ENCODE measurements at regions not wholly inside any gene's neighbourhood (a gene's known extent, or its start where the extent isn't known, plus 50 kb on each side); places are given as distances from the start of the nearest gene placed in this dataset.

GRCh38 chr2:10249798-10250197 lies 52.9 kb upstream of the HPCAL1 start:
- ATAC-seq (ENCODE audit: low read depth) (no peak), DNase-seq (no peak)
- Histone ChIP-seq H3K27me3 (replicated peaks in 1 of 4; ENCODE audit: control extremely low read depth in 1 of 4, control insufficient read depth in 3 of 4, insufficient read depth in 4 of 4, low read length in 3 of 4) (peaks cover 0 to 8% (median 0%) of the 10 kb centered on the region in 4 experiments), H4K20me1 (ENCODE audit: control insufficient read depth, insufficient read depth, low read length, poor library complexity, severe bottlenecking) (no peaks in the 10 kb centered on the region), H3K4me2 (replicated peaks; ENCODE audit: low read depth, low read length, poor library complexity, severe bottlenecking) (no peak overlapping the region), H2AFZ (ENCODE audit: insufficient read depth, low read depth, low read length, poor library complexity, severe bottlenecking) (no peak overlapping the region), H3K9ac (ENCODE audit: low read length) (no peak overlapping the region), H3K9me3 (ENCODE audit: control extremely low read depth in 1 of 3, control insufficient read depth in 2 of 3, insufficient read depth in 1 of 3, low read length in 2 of 3) (peaks cover 3 to 19% (median 5%) of the 10 kb centered on the region in 3 donors), H3K27ac (ENCODE audit: low read length in 2 of 2) (no peak overlapping the region), H3K4me1 (ENCODE audit: control insufficient read depth in 2 of 2, insufficient read depth in 2 of 2, low read length in 2 of 2) (peaks cover 5 to 7% of the 10 kb centered on the region in 2 donors), H3K79me2 (ENCODE audit: control insufficient read depth, insufficient read depth, low read length) (no peaks in the 10 kb centered on the region), H3K36me3 (replicated peaks in 1 of 2; ENCODE audit: control extremely low read depth in 1 of 2, control insufficient read depth in 1 of 2, extremely low read depth in 1 of 2, insufficient read depth in 2 of 2, low read length in 1 of 2) (no peaks in the 10 kb centered on the region), H3K4me3 (ENCODE audit: control extremely low read depth in 1 of 5, extremely low read depth in 1 of 5, insufficient read depth in 1 of 5, low read depth in 2 of 5, low read length in 4 of 5) (no peak overlapping the region)
- TF ChIP-seq CTCF (IDR thresholded peaks at IDR 0.05) (no peak), EZH2 (IDR thresholded peaks at IDR 0.05; ENCODE audit: borderline replicate concordance, insufficient read depth, low read depth, low read length, poor library complexity, severe bottlenecking) (no peak)
- Mint-ChIP-seq H3K4me1 (peaks cover 7% of the 10 kb centered on the region), H3K9me3 (ENCODE audit: insufficient read depth) (peaks cover 7% of the 10 kb centered on the region), H3K4me3 (no peak overlapping the region), H3K27me3 (peaks cover 3% of the 10 kb centered on the region), H3K27ac (no peak overlapping the region)
- POLR2A ChIA-PET, result no interaction called here
- no CpG with 5 or more reads among the region's 1 CpG for WGBS (ENCODE audit: insufficient coverage)
- CTCF ChIA-PET, result no interaction called here
- intact Hi-C loops (cut with micrococcal nuclease), result no loop called here

DNA sequence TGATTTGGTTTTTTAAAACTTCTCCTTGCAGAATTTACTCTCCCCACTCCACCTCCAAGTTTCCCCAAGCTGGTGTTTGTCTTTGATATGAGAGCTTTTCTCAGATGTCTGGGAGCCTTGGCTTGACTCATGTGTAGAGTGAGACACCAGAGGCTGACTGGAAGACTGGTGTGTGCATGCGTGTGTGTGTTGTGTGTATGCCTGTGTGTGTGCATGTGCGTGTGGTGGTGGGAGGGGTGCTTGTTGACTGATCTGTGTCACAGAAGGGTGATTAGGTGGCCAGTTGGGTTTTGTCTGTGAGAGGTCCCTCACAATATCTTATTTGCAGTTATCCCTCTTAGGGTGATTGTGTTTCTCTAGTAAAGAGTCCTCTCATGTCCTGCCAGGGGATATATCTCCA lies 50.5 kb upstream of the HPCAL1 start:
- Histone ChIP-seq H3K9ac (ENCODE audit: low read length) (no peak overlapping the region), H2AFZ (ENCODE audit: insufficient read depth, low read depth, low read length, poor library complexity, severe bottlenecking) (no peak overlapping the region), H3K79me2 (ENCODE audit: control insufficient read depth, insufficient read depth, low read length) (no peaks in the 10 kb centered on the region), H3K36me3 (replicated peaks in 1 of 2; ENCODE audit: control extremely low read depth in 1 of 2, control insufficient read depth in 1 of 2, extremely low read depth in 1 of 2, insufficient read depth in 2 of 2, low read length in 1 of 2) (no peaks in the 10 kb centered on the region), H3K9me3 (ENCODE audit: control extremely low read depth in 1 of 3, control insufficient read depth in 2 of 3, insufficient read depth in 1 of 3, low read length in 2 of 3) (peaks cover 3 to 19% (median 5%) of the 10 kb centered on the region in 3 donors), H3K27me3 (replicated peaks in 1 of 4; ENCODE audit: control extremely low read depth in 1 of 4, control insufficient read depth in 3 of 4, insufficient read depth in 4 of 4, low read length in 3 of 4) (peaks cover 0 to 8% (median 0%) of the 10 kb centered on the region in 4 experiments), H3K4me2 (replicated peaks; ENCODE audit: low read depth, low read length, poor library complexity, severe bottlenecking) (no peak overlapping the region), H3K4me3 (ENCODE audit: control extremely low read depth in 1 of 5, extremely low read depth in 1 of 5, insufficient read depth in 1 of 5, low read depth in 2 of 5, low read length in 4 of 5) (no peak overlapping the region), H4K20me1 (ENCODE audit: control insufficient read depth, insufficient read depth, low read length, poor library complexity, severe bottlenecking) (no peaks in the 10 kb centered on the region), H3K4me1 (ENCODE audit: control insufficient read depth in 2 of 2, insufficient read depth in 2 of 2, low read length in 2 of 2) (peaks cover 0 to 4% of the 10 kb centered on the region in 2 donors), H3K27ac (ENCODE audit: low read length in 2 of 2) (no peak overlapping the region)
- no peak for ATAC-seq (ENCODE audit: low read depth)
- Mint-ChIP-seq H3K27ac (no peak overlapping the region), H3K4me3 (no peak overlapping the region), H3K27me3 (peaks cover 4% of the 10 kb centered on the region), H3K4me1 (peaks cover 7% of the 10 kb centered on the region), H3K9me3 (ENCODE audit: insufficient read depth) (peaks cover 7% of the 10 kb centered on the region)
- ChIA-PET CTCF (no interaction called here), POLR2A (interaction anchor here (0.6 kb wide), 1 partner anchor 119 kb away, joined by 6 read pairs; no protein-coding TSS in a partner anchor)
- no peak for TF ChIP-seq EZH2 (IDR thresholded peaks at IDR 0.05; ENCODE audit: borderline replicate concordance, insufficient read depth, low read depth, low read length, poor library complexity, severe bottlenecking)
- no peak for TF ChIP-seq CTCF (IDR thresholded peaks at IDR 0.05)
- intact Hi-C loops (cut with micrococcal nuclease), result no loop called here
- DNase-seq, result no peak
- 93% methylated on average over 2 of the region's 2 CpGs for WGBS (ENCODE audit: insufficient coverage)

All from B cell (primary cell).